GM12873 (cell line): ENCODE measurements at regions not wholly inside any gene's neighbourhood (a gene's known extent, or its start where the extent isn't known, plus 50 kb on each side); places are given as distances from the start of the nearest gene placed in this dataset.

Source experiments
- TF ChIP-seq, protein P1 (sequence below): IDR thresholded peaks from 2 replicates; pipeline ENCODE4 v1.5.1; 2012; ENCODE audit warnings: low read depth, mild to moderate bottlenecking, moderate library complexity, low read length, control low read depth; ENCODE audit not compliant: insufficient read depth; ENCODE audit errors: missing control alignments

- TF ChIP-seq, protein P1, sequence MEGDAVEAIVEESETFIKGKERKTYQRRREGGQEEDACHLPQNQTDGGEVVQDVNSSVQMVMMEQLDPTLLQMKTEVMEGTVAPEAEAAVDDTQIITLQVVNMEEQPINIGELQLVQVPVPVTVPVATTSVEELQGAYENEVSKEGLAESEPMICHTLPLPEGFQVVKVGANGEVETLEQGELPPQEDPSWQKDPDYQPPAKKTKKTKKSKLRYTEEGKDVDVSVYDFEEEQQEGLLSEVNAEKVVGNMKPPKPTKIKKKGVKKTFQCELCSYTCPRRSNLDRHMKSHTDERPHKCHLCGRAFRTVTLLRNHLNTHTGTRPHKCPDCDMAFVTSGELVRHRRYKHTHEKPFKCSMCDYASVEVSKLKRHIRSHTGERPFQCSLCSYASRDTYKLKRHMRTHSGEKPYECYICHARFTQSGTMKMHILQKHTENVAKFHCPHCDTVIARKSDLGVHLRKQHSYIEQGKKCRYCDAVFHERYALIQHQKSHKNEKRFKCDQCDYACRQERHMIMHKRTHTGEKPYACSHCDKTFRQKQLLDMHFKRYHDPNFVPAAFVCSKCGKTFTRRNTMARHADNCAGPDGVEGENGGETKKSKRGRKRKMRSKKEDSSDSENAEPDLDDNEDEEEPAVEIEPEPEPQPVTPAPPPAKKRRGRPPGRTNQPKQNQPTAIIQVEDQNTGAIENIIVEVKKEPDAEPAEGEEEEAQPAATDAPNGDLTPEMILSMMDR = no peak
Observed at GRCh38 chr2:198659096-198659870, 798.5 kb downstream of the SATB2 start.

DNA sequence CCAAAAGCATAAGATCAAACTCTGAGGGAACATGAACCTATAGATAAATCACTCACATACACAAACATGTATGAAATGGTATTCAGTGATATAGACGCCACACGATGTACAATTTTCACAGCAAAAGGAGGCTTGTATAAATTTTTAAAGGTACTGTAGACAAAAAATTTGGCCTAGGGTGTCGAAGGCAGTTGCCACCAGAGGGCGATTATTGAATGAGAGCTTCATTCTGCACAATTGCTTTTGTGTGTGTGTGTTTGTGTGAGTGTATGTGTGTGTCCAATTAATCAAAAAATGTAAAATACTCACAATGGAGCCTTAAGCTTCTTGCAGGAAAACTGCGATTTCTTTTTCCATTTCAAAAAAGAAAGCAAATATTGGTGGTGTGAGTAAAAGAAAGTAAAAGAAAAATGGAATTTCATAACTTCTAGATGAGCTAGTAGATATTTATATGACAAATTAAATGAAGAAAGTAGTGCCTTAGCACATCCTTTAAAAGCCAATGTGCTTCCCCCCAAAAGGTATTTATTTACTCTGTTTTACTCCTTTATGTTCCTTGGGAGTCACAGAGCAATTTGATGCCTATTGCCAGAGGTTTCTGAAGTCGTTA, 800.1 kb downstream of the SATB2 start:
- TF ChIP-seq, protein P1 = peak; percentile 55

- TF ChIP-seq, protein P1 = no peak
Observed at GRCh38 chr2:198656869-198657268, 800.9 kb downstream of the SATB2 start.

GRCh38 chr2:198654646-198655045, 803.1 kb downstream of the SATB2 start:
- TF ChIP-seq, protein P1 = no peak

- TF ChIP-seq, protein P1 = no peak
Observed at GRCh38 chr2:198653311-198653710, 804.4 kb downstream of the SATB2 start.

DNA sequence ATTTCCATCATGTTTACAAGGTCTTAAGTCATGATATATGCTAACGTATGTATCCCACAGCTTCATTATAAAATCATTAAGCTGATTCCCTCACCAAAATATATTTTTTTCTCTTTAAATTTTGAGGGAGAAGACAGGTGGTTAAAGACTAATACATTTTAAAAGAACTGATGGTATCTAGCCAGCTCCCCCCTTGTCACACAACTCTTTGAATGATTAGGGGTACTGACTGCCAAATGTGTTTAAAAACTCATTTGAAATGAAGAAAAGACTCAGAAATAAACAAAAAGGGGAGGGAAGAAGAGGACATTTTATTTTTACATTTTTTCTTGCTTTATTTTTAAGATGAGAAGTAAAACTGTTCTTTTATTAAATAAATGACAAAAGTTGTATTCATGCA, 805.3 kb downstream of the SATB2 start:
- TF ChIP-seq, protein P1 = no peak

GRCh38 chr2:198645816-198646215, 811.9 kb downstream of the SATB2 start:
- TF ChIP-seq, protein P1 = no peak
